ENCODE measurements at regions not wholly inside any gene's neighbourhood (a gene's known extent, or its start where the extent isn't known, plus 50 kb on each side); places are given as distances from the start of the nearest gene placed in this dataset.

- TF ChIP-seq, protein P1, sequence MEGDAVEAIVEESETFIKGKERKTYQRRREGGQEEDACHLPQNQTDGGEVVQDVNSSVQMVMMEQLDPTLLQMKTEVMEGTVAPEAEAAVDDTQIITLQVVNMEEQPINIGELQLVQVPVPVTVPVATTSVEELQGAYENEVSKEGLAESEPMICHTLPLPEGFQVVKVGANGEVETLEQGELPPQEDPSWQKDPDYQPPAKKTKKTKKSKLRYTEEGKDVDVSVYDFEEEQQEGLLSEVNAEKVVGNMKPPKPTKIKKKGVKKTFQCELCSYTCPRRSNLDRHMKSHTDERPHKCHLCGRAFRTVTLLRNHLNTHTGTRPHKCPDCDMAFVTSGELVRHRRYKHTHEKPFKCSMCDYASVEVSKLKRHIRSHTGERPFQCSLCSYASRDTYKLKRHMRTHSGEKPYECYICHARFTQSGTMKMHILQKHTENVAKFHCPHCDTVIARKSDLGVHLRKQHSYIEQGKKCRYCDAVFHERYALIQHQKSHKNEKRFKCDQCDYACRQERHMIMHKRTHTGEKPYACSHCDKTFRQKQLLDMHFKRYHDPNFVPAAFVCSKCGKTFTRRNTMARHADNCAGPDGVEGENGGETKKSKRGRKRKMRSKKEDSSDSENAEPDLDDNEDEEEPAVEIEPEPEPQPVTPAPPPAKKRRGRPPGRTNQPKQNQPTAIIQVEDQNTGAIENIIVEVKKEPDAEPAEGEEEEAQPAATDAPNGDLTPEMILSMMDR (IDR thresholded peaks at IDR 0.05): no peak
- TF ChIP-seq POLR2A (IDR thresholded peaks at IDR 0.05): no peak
Observed at GRCh38 chrX:10783451-10783995, 163.1 kb upstream of the MID1 start.
